ENCODE measurements at regions not wholly inside any gene's neighbourhood (a gene's known extent, or its start where the extent isn't known, plus 50 kb on each side); places are given as distances from the start of the nearest gene placed in this dataset.

DNA sequence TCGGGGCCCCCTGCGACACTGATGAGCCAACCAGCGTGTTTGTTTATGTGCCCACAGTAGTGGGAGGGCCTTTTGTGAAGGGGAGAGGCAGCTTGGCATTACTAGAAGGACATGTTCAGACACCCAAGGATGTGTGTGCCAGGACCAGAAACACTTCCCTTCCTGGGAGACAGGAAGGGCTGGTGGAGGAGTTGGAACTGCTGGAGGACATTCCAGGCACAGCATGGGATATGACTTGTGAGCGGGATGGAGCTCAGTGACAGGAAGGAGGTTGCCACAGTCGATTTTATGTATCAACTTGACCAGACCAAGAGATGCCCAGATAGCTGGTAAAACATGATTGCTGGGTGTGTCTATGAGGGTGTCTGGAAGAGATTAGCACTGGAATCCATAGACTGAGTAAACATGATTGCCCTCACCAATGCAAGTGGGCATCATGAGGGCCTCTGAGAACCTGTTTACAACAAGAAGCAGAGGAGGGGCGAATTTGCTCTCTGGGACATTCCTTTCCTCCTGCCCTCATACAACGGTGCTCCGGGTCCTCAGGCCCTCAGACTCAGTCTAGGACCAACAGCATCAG is 106.4 kb upstream of the TLE3 start:
- Histone ChIP-seq H3K9ac (no peak overlapping the region), H3K4me1 (peaks cover 8% of the 10 kb centered on the region), H3K79me2 (no peaks in the 10 kb centered on the region), H3K4me2 (ENCODE audit: low read length) (no peak overlapping the region), H2AFZ (no peak overlapping the region), H3K36me3 (ENCODE audit: control insufficient read depth, insufficient read depth, low read length) (no peaks in the 10 kb centered on the region), H3K4me3 (ENCODE audit: low read depth, low read length) (no peak overlapping the region), H3K27ac (no peak overlapping the region), H3K9me3 (ENCODE audit: control insufficient read depth, low read length) (no peaks in the 10 kb centered on the region), H3K27me3 (ENCODE audit: control insufficient read depth, insufficient read depth, low read length) (no peaks in the 10 kb centered on the region)
- TF ChIP-seq, protein P1, sequence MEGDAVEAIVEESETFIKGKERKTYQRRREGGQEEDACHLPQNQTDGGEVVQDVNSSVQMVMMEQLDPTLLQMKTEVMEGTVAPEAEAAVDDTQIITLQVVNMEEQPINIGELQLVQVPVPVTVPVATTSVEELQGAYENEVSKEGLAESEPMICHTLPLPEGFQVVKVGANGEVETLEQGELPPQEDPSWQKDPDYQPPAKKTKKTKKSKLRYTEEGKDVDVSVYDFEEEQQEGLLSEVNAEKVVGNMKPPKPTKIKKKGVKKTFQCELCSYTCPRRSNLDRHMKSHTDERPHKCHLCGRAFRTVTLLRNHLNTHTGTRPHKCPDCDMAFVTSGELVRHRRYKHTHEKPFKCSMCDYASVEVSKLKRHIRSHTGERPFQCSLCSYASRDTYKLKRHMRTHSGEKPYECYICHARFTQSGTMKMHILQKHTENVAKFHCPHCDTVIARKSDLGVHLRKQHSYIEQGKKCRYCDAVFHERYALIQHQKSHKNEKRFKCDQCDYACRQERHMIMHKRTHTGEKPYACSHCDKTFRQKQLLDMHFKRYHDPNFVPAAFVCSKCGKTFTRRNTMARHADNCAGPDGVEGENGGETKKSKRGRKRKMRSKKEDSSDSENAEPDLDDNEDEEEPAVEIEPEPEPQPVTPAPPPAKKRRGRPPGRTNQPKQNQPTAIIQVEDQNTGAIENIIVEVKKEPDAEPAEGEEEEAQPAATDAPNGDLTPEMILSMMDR (IDR thresholded peaks at IDR 0.05) = no peak

- no peak overlapping the region for H3K9ac ChIP-seq
- H3K4me3 ChIP-seq (ENCODE audit: low read depth, low read length) = no peak overlapping the region
- no peaks in the 10 kb centered on the region for H3K36me3 ChIP-seq (ENCODE audit: control insufficient read depth, insufficient read depth, low read length)
- H3K9me3 ChIP-seq (ENCODE audit: control insufficient read depth, low read length) = no peaks in the 10 kb centered on the region
- no peak overlapping the region for H2AFZ ChIP-seq
- no peaks in the 10 kb centered on the region for H3K79me2 ChIP-seq
- peaks cover 12% of the 10 kb centered on the region for H3K4me1 ChIP-seq
- no peak overlapping the region for H3K4me2 ChIP-seq (ENCODE audit: low read length)
- no peaks in the 10 kb centered on the region for H3K27me3 ChIP-seq (ENCODE audit: control insufficient read depth, insufficient read depth, low read length)
- H3K27ac ChIP-seq = no peak overlapping the region
- TF ChIP-seq, protein P1 (IDR thresholded peaks at IDR 0.05) = no peak
These were observed 105.0 kb upstream of the TLE3 start for GRCh38 chr15:70202756-70203155.

DNA sequence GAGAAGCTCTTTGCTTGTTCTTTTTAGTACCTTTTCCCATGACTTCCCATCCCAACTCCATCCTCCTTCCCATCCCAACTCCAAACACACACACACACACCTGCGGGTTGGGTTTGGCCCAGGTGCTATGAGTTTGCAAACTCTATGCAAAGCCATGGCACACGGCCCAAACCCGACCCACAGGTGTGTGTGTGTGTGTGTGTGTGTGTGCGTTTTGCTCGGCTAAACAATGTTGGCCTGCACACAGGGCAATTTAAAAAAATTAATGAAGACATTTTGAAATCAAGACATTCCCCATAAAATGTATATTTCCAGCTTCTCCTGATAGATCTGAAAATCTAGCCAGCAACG is 103.7 kb upstream of the TLE3 start:
- no peaks in the 10 kb centered on the region for H3K9me3 ChIP-seq (ENCODE audit: control insufficient read depth, low read length)
- H3K4me1 ChIP-seq = peaks cover 22% of the 10 kb centered on the region
- no peak overlapping the region for H3K9ac ChIP-seq
- no peaks in the 10 kb centered on the region for H3K27me3 ChIP-seq (ENCODE audit: control insufficient read depth, insufficient read depth, low read length)
- no peak overlapping the region for H3K27ac ChIP-seq
- no peak overlapping the region for H3K4me3 ChIP-seq (ENCODE audit: low read depth, low read length)
- H3K79me2 ChIP-seq = no peaks in the 10 kb centered on the region
- H2AFZ ChIP-seq = no peak overlapping the region
- TF ChIP-seq, protein P1 (IDR thresholded peaks at IDR 0.05) = no peak
- H3K4me2 ChIP-seq (ENCODE audit: low read length) = peak overlapping the region; percentile 53
- no peaks in the 10 kb centered on the region for H3K36me3 ChIP-seq (ENCODE audit: control insufficient read depth, insufficient read depth, low read length)

- Histone ChIP-seq H3K4me3 (ENCODE audit: low read depth, low read length) (no peak overlapping the region), H3K4me2 (ENCODE audit: low read length) (peak overlapping the region; percentile 53), H3K9me3 (ENCODE audit: control insufficient read depth, low read length) (no peaks in the 10 kb centered on the region), H2AFZ (no peak overlapping the region), H3K9ac (no peak overlapping the region), H3K27me3 (ENCODE audit: control insufficient read depth, insufficient read depth, low read length) (no peaks in the 10 kb centered on the region), H3K27ac (no peak overlapping the region), H3K36me3 (ENCODE audit: control insufficient read depth, insufficient read depth, low read length) (no peaks in the 10 kb centered on the region), H3K4me1 (peaks cover 28% of the 10 kb centered on the region), H3K79me2 (no peaks in the 10 kb centered on the region)
- TF ChIP-seq, protein P1 (IDR thresholded peaks at IDR 0.05) = no peak
These were observed 103.1 kb upstream of the TLE3 start for GRCh38 chr15:70200511-70201424.

Measured in parathyroid adenoma (tissue), 2 donors.